22Rv1 (cell line): ENCODE measurements at regions not wholly inside any gene's neighbourhood (a gene's known extent, or its start where the extent isn't known, plus 50 kb on each side); places are given as distances from the start of the nearest gene placed in this dataset.

Experiments used
- H3K27ac ChIP-seq: fragments of 450-650 bp; 2 replicates; pipeline ENCODE4 v1.5.1; 2017
- ZFX ChIP-seq: fragments of 450-650 bp; IDR thresholded peaks from 2 replicates; pipeline ENCODE4 v1.6.1; 2017; ENCODE audit warnings: antibody characterized with exemption, borderline replicate concordance
- TF ChIP-seq, protein P1 (sequence below): fragments of 450-650 bp; IDR thresholded peaks from 2 replicates; pipeline ENCODE4 v1.5.1; 2017; ENCODE audit warnings: mild to moderate bottlenecking

GRCh38 chr18:77466890-77467289, 217.2 kb downstream of the GALR1 start:
- TF ChIP-seq, protein P1, sequence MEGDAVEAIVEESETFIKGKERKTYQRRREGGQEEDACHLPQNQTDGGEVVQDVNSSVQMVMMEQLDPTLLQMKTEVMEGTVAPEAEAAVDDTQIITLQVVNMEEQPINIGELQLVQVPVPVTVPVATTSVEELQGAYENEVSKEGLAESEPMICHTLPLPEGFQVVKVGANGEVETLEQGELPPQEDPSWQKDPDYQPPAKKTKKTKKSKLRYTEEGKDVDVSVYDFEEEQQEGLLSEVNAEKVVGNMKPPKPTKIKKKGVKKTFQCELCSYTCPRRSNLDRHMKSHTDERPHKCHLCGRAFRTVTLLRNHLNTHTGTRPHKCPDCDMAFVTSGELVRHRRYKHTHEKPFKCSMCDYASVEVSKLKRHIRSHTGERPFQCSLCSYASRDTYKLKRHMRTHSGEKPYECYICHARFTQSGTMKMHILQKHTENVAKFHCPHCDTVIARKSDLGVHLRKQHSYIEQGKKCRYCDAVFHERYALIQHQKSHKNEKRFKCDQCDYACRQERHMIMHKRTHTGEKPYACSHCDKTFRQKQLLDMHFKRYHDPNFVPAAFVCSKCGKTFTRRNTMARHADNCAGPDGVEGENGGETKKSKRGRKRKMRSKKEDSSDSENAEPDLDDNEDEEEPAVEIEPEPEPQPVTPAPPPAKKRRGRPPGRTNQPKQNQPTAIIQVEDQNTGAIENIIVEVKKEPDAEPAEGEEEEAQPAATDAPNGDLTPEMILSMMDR: no peak
- no peak for TF ChIP-seq ZFX
- H3K27ac ChIP-seq: no peak overlapping the region

GRCh38 chr18:77469131-77469530, 219.5 kb downstream of the GALR1 start:
- H3K27ac ChIP-seq: no peak overlapping the region
- TF ChIP-seq ZFX: no peak
- TF ChIP-seq, protein P1: no peak

DNA sequence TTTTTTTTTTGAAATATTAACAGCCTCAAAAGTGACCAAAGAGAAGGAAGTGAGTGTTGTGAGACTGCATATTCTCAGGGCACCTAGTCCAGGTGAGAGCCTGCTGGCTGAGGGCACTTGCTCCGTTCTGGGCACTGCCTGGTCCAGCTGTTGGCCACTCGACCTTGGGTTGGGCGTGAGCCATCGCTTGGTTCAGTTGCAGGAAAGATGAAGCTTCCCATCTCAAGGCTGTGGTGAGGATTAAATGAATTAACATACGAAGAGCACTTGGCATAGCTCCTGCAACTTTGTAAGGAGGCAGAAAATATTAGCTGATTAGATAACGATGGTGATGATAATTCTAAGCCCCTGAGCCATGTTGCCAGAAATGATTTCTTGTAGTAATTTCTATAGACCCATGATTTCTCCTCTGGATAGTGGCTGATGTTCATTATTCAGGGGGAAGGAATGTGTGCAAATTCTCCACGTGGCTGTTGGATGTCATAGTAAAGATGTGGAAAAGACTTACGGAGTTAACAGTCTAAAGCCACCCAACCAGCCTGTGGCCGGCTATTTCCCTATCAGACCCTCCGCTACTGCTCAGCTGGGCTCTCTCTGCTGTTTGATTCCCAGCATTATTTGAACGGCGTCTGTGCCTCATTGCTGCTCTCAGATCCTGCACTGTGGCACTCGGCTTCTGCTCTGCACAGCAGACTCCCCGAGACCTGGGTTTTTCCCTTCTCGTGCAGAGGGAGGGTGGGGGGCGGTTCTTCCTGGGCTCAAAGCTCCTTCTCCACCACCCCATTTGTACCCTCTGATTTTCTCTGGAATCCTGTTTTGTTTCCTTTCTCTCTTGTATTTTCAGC, 221.1 kb downstream of the GALR1 start:
- no peak overlapping the region for H3K27ac ChIP-seq
- TF ChIP-seq, protein P1: no peak
- no peak for TF ChIP-seq ZFX

DNA sequence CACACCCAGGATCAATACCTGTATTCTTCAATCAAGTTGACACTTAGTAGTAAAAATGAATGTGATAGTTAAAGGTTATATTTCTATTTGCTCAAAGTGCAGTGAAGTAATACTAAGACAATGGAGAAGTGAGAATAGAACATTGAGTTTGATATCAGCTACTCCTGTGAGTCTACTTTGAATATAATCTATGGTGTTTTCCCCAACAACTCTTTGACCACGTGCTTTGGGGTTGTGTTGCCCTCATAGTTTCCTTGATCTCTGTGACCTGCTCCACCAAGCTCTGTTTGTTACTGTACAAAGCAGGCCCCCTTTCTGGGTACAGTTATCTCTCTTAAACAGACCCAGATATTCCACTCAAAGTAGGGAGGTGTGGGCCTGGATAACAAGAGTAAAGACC, 222.9 kb downstream of the GALR1 start:
- no peak overlapping the region for H3K27ac ChIP-seq
- TF ChIP-seq, protein P1: no peak
- TF ChIP-seq ZFX: no peak

GRCh38 chr18:77478646-77479442, 229.2 kb downstream of the GALR1 start:
- no peak overlapping the region for H3K27ac ChIP-seq
- TF ChIP-seq ZFX: no peak
- TF ChIP-seq, protein P1: peak; percentile 20; the same call in 1 of the 2 replicates

GRCh38 chr18:77481541-77481940, 231.9 kb downstream of the GALR1 start:
- no peak overlapping the region for H3K27ac ChIP-seq

More at GRCh38 chr18:77481541-77481940, 231.9 kb downstream of the GALR1 start:
- TF ChIP-seq, protein P1: no peak
- TF ChIP-seq ZFX: no peak
